Activated naive CD4-positive, alpha-beta T cell treated with anti-CD3 and anti-CD28 coated beads, Interleukin-2, amount 10 ng/mL, durations not matched to agents 7 days and 5 days (primary cell): ENCODE measurements at regions not wholly inside any gene's neighbourhood (a gene's known extent, or its start where the extent isn't known, plus 50 kb on each side); places are given as distances from the start of the nearest gene placed in this dataset.

Experiments used
- CTCF ChIA-PET: fragments of 350-600 bp; sonication (Branson Sonifier 250); formaldehyde crosslinking; loops from one replicate; lab custom pipeline; 2021; ENCODE audit warnings: antibody characterized with exemption; lab: Charles Lee
- DNase-seq: peaks from one replicate; pipeline ENCODE4 v3.0.0-alpha.2; 2020
- H3K27ac Mint-ChIP-seq: one replicate; pipeline ENCODE4 v1.8.0; 2021; ENCODE audit warnings: mild to moderate bottlenecking, moderate library complexity, mixed read lengths
- H3K27me3 Mint-ChIP-seq: one replicate; pipeline ENCODE4 v1.8.0; 2021; ENCODE audit warnings: mild to moderate bottlenecking, mixed read lengths
- H3K36me3 Mint-ChIP-seq: one replicate; pipeline ENCODE4 v1.8.0; 2021; ENCODE audit warnings: mixed read lengths
- H3K4me1 Mint-ChIP-seq: one replicate; pipeline ENCODE4 v1.8.0; 2021; ENCODE audit warnings: mixed read lengths
- H3K4me3 Mint-ChIP-seq: one replicate; pipeline ENCODE4 v1.8.0; 2021; ENCODE audit warnings: mild to moderate bottlenecking, moderate library complexity, mixed read lengths
- H3K9me3 Mint-ChIP-seq: one replicate; pipeline ENCODE4 v1.8.0; 2021; ENCODE audit warnings: mixed read lengths

DNA sequence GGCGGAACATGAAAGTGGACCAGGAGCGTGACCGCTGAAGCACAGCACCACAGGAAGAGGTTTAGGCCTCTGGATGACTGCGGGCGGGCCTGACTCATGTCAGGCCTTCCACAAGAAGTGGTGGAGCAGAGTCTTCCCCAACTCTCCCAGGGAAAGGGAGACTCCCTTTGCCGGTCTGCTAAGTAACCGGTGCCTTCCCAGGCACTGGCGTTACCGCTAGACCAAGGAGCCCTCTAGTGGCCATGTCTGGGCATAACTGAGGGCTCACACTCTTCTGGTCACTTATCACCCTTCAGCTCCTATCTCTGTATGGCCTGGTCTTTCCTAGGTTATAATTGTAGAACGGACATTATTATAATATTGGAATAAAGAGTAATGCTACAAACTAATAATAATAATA is 1931.9 kb downstream of the TP53TG3F start:
- peak; percentile 42 for DNase-seq
- H3K4me3 Mint-ChIP-seq: no peak overlapping the region
- H3K27ac Mint-ChIP-seq: no peak overlapping the region
- no peaks in the 10 kb centered on the region for H3K4me1 Mint-ChIP-seq
- CTCF ChIA-PET: no interaction called here
- peaks cover 9% of the 10 kb centered on the region for H3K9me3 Mint-ChIP-seq
- no peaks in the 10 kb centered on the region for H3K27me3 Mint-ChIP-seq
- H3K36me3 Mint-ChIP-seq: no peaks in the 10 kb centered on the region

DNA sequence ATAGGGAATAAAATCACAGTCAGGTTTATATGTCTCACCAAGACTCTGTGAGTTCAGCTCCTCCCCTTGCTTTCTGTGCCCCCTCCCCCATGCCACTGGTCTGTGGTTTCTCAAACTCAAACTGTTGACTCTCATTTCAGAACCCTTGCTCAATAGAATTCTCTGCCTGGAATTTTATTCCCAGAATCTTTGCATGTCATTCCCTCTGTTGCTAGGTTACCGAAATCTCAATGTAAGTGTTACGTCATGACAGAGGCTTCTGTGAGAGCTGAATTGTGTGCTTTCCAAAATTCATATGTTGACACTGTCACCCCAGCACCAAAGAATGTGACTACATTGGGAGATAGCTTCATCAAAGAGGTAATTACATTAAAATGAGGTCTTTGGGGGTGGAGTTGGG is 1938.8 kb downstream of the TP53TG3F start:
- H3K36me3 Mint-ChIP-seq: no peaks in the 10 kb centered on the region
- CTCF ChIA-PET: no interaction called here
- H3K27ac Mint-ChIP-seq: no peak overlapping the region
- H3K9me3 Mint-ChIP-seq: peaks cover 23% of the 10 kb centered on the region
- H3K4me1 Mint-ChIP-seq: no peaks in the 10 kb centered on the region
- no peaks in the 10 kb centered on the region for H3K27me3 Mint-ChIP-seq
- H3K4me3 Mint-ChIP-seq: no peak overlapping the region
- DNase-seq: no peak

DNA sequence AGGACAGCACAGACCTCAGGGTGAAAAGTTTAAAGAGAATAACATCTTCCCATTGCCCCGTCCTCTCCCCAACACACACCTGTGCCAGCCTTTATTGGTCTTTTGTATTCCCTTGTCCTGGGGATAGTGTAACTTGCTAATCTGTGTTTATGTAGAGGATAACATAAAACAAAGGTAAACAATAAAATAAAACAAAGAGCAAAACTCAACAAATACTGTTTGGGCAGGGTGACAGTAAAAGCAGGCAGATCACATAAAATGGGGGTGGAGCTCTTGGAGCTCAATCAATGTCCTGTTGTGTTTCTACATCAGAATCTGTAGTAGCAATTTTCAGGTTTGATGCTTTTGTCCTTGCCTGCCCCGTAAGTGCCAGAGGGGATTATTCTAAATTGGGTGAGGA is 1939.7 kb downstream of the TP53TG3F start:
- CTCF ChIA-PET: no interaction called here
- no peaks in the 10 kb centered on the region for H3K27me3 Mint-ChIP-seq
- no peak overlapping the region for H3K4me3 Mint-ChIP-seq
- H3K27ac Mint-ChIP-seq: peak overlapping the region; percentile 3
- H3K9me3 Mint-ChIP-seq: peaks cover 22% of the 10 kb centered on the region
- DNase-seq: no peak
- no peaks in the 10 kb centered on the region for H3K36me3 Mint-ChIP-seq
- H3K4me1 Mint-ChIP-seq: no peaks in the 10 kb centered on the region

GRCh38 chr16:35404273-35404672 is 1944.9 kb downstream of the TP53TG3F start:
- Mint-ChIP-seq H3K9me3 (peaks cover 14% of the 10 kb centered on the region), H3K36me3 (no peaks in the 10 kb centered on the region), H3K27ac (no peak overlapping the region), H3K4me1 (no peaks in the 10 kb centered on the region), H3K4me3 (no peak overlapping the region), H3K27me3 (no peaks in the 10 kb centered on the region)
- DNase-seq: no peak
- CTCF ChIA-PET: no interaction called here

GRCh38 chr16:35405526-35405925 is 1946.1 kb downstream of the TP53TG3F start:
- CTCF ChIA-PET: no interaction called here
- no peak for DNase-seq
- Mint-ChIP-seq H3K27ac (no peak overlapping the region), H3K4me3 (no peak overlapping the region), H3K9me3 (peaks cover 14% of the 10 kb centered on the region), H3K27me3 (no peaks in the 10 kb centered on the region), H3K36me3 (no peaks in the 10 kb centered on the region), H3K4me1 (no peaks in the 10 kb centered on the region)

DNA sequence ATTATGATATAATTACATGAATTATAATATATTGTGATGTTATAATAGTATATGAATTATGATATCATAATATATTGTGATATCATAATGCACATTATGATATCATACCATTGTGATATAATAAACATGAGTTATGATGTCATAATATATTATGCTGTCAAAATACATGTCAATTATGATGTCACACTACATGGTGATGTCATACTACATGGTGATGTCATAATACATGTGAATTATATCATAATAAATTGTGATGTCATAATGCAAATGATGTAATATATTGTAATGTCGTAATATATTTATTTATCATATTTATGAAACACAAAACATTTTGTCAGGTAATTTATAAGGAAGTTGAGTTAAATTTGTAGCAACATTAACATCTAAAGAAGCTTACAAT is 1950.1 kb downstream of the TP53TG3F start:
- no peak overlapping the region for H3K27ac Mint-ChIP-seq
- no peak overlapping the region for H3K4me3 Mint-ChIP-seq
- no peaks in the 10 kb centered on the region for H3K4me1 Mint-ChIP-seq
- H3K9me3 Mint-ChIP-seq: peaks cover 16% of the 10 kb centered on the region
- H3K36me3 Mint-ChIP-seq: no peaks in the 10 kb centered on the region
- DNase-seq: no peak
- CTCF ChIA-PET: no interaction called here
- H3K27me3 Mint-ChIP-seq: no peaks in the 10 kb centered on the region

- Mint-ChIP-seq H3K4me3 (no peak overlapping the region), H3K9me3 (peaks cover 22% of the 10 kb centered on the region)
These were observed 1951.0 kb downstream of the TP53TG3F start for GRCh38 chr16:35410438-35410837.

GRCh38 chr16:35411156-35411555 is 1951.7 kb downstream of the TP53TG3F start:
- no peak overlapping the region for H3K27ac Mint-ChIP-seq
- no peaks in the 10 kb centered on the region for H3K4me1 Mint-ChIP-seq
- no peak overlapping the region for H3K4me3 Mint-ChIP-seq
- no peaks in the 10 kb centered on the region for H3K36me3 Mint-ChIP-seq
- no peak for DNase-seq
- CTCF ChIA-PET: no interaction called here
- peaks cover 23% of the 10 kb centered on the region for H3K9me3 Mint-ChIP-seq
- H3K27me3 Mint-ChIP-seq: no peaks in the 10 kb centered on the region

More at GRCh38 chr16:35410438-35410837, 1951.0 kb downstream of the TP53TG3F start:
- Mint-ChIP-seq H3K27ac (no peak overlapping the region), H3K36me3 (no peaks in the 10 kb centered on the region), H3K4me1 (no peaks in the 10 kb centered on the region), H3K27me3 (no peaks in the 10 kb centered on the region)
- CTCF ChIA-PET: no interaction called here
- DNase-seq: no peak

DNA sequence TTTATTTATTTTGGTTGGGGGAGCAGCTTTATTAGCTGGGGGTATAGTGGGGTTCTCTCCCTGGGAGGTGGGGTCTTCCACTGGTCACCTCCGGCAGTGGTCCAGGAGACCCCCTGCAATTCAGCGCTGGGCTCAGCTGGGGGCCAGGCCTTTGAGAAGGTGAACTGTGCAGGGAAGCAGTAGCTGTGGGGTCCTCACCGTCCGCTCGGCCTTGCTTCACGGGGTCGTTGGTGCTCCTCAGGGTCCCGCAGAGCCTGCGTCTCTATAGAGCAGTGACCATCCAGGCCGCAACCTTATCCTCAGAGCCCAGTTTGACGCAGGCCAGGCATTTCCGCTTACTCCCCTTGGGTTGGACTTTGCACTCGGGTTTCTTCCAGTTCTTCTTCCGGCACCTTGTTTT is 1954.7 kb downstream of the TP53TG3F start:
- no peak overlapping the region for H3K27ac Mint-ChIP-seq
- peaks cover 19% of the 10 kb centered on the region for H3K9me3 Mint-ChIP-seq

GRCh38 chr16:35414563-35414962 is 1955.2 kb downstream of the TP53TG3F start:
- H3K36me3 Mint-ChIP-seq: no peaks in the 10 kb centered on the region
- no peak overlapping the region for H3K4me3 Mint-ChIP-seq
- peaks cover 19% of the 10 kb centered on the region for H3K9me3 Mint-ChIP-seq
- H3K4me1 Mint-ChIP-seq: no peaks in the 10 kb centered on the region
- no peak for DNase-seq
- CTCF ChIA-PET: no interaction called here
- H3K27me3 Mint-ChIP-seq: no peaks in the 10 kb centered on the region
- no peak overlapping the region for H3K27ac Mint-ChIP-seq

More for the DNA sequence above, 1954.7 kb downstream of the TP53TG3F start:
- Mint-ChIP-seq H3K4me1 (no peaks in the 10 kb centered on the region), H3K36me3 (no peaks in the 10 kb centered on the region), H3K4me3 (no peak overlapping the region), H3K27me3 (no peaks in the 10 kb centered on the region)
- no peak for DNase-seq
- CTCF ChIA-PET: no interaction called here

GRCh38 chr16:35425270-35425669 is 1965.9 kb downstream of the TP53TG3F start:
- CTCF ChIA-PET: no interaction called here
- Mint-ChIP-seq H3K27me3 (no peaks in the 10 kb centered on the region), H3K4me1 (no peaks in the 10 kb centered on the region), H3K27ac (no peak overlapping the region), H3K36me3 (no peaks in the 10 kb centered on the region), H3K4me3 (no peak overlapping the region), H3K9me3 (peaks cover 27% of the 10 kb centered on the region)
- no peak for DNase-seq

DNA sequence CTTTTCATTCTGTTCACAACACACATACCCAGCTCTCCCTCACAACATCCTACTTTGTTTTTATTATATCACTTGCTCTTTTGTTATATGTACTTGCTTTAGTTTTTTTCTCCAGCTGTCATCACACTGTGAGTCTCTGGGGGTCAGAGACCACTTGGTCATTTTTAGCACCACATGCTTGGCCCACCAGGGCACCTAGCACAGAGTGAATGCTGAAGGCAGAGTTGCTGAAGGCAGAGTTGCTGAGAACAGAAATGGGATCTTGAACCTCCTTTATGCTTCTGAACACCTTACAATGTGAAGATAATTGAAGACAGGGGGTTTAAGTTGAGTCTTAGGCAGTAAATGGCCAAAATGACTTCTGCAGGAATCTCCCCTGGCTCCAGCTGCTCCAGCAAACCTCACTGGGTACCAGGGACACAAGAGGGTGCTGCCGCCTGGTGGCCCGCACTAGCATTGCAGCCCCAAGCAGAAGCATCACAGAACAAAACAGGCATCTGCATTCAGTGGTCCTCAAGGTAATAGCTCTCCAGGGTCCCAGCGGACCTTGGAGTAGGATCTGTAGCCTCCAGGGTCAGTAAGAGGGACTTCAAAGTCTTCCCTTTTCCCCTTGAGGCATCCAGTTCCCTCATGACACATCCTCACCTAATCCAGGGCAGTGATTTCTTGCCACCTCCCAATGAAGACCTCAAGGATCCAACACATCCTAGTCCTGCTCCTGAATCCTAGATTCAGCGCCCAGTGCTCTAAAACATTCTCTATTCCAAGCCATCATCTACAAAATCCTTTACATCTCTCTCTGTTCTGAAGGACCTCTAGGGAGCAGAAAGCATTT is 1972.6 kb downstream of the TP53TG3F start:
- Mint-ChIP-seq H3K4me3 (no peak overlapping the region), H3K27ac (no peak overlapping the region), H3K36me3 (no peaks in the 10 kb centered on the region), H3K27me3 (no peaks in the 10 kb centered on the region), H3K9me3 (peaks cover 22% of the 10 kb centered on the region), H3K4me1 (no peaks in the 10 kb centered on the region)
- CTCF ChIA-PET: no interaction called here
- peak; percentile 23 for DNase-seq

DNA sequence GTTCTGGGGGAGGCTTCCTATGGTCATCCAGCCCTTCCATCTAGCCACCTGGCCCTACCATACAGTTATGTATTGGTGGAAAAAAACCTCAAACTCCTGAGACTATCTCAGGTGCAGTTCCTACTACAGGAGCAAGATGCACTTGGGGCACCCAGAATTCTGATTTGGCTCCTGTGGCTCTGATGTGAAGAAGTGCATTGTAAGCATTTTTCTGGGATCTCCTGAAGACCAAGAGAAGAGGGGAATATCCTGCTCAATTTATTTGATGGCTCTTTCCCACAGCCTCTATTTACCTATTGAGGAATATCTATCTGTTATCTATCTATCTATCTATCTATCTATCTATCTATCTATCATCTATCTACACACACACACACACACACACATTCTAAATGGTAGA is 1981.5 kb downstream of the TP53TG3F start:
- Mint-ChIP-seq H3K4me3 (no peak overlapping the region), H3K36me3 (no peaks in the 10 kb centered on the region), H3K27me3 (no peaks in the 10 kb centered on the region), H3K4me1 (no peaks in the 10 kb centered on the region), H3K9me3 (peaks cover 29% of the 10 kb centered on the region), H3K27ac (no peak overlapping the region)
- no peak for DNase-seq
- CTCF ChIA-PET: no interaction called here

DNA sequence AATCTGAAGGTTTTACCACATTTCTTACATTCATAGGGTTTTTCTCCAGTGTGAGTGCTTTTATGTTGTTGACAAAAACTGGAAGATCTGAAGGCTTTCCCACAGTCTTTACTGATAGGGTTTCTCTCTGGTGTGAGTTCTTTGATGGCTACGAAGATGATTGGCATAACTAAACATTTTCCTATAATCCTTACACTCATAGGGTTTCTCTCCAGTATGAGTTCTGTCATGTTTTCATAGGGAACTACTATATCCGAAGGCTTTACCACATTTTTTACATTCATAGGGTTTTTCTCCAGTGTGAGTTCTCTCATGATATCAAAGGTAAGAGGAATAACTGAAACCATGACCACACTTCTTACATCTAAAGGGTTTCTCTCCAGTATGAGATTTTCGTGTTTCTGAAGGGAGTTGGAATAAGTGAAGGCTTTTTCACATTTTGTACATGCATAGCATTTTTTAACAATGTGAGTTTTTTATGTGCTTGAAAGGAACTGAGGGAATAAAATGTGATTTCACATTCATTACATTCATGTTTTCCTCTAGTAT is 1987.7 kb downstream of the TP53TG3F start:
- H3K4me3 Mint-ChIP-seq: no peak overlapping the region
- peaks cover 56% of the 10 kb centered on the region for H3K9me3 Mint-ChIP-seq
- no peaks in the 10 kb centered on the region for H3K36me3 Mint-ChIP-seq

DNA sequence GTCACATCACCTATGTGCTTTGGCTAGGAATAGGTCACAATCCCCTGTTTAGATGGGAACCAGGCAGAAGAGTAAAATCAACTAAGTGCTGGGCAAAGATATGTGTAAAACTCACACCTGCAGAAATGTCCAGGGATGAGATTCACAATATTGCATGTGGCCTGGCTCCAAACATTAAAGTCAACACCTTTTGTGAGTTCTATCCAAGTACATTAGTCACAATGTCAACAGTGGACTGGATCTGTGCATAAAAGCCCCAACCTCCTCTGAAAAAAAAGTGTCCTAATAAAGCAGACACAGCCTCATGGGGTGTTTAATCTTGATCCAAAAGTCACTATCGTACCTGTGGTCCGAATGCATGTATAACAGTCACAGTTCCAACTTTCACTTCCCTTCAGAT is 1990.3 kb downstream of the TP53TG3F start:
- H3K4me3 Mint-ChIP-seq: no peak overlapping the region
- H3K27me3 Mint-ChIP-seq: no peaks in the 10 kb centered on the region
- H3K27ac Mint-ChIP-seq: no peak overlapping the region
- H3K9me3 Mint-ChIP-seq: peaks cover 62% of the 10 kb centered on the region
- CTCF ChIA-PET: no interaction called here
- no peak for DNase-seq
- H3K4me1 Mint-ChIP-seq: no peaks in the 10 kb centered on the region
- H3K36me3 Mint-ChIP-seq: no peaks in the 10 kb centered on the region

More for the DNA sequence above, 1987.7 kb downstream of the TP53TG3F start:
- CTCF ChIA-PET: no interaction called here
- DNase-seq: no peak
- Mint-ChIP-seq H3K27ac (no peak overlapping the region), H3K27me3 (no peaks in the 10 kb centered on the region), H3K4me1 (no peaks in the 10 kb centered on the region)
